GM12872 (cell line): ENCODE measurements at regions not wholly inside any gene's neighbourhood (a gene's known extent, or its start where the extent isn't known, plus 50 kb on each side); places are given as distances from the start of the nearest gene placed in this dataset.

Source experiments
- CTCF ChIP-seq: IDR thresholded peaks from 3 replicates; pipeline ENCODE4 v1.5.1; 2011; ENCODE audit warnings: low read depth, mild to moderate bottlenecking, low read length, moderate library complexity; ENCODE audit not compliant: insufficient read depth

- TF ChIP-seq CTCF, result no peak
Observed at GRCh38 chr3:148307443-148307843, 390.3 kb upstream of the AGTR1 start.

- peak; percentile 71 for TF ChIP-seq CTCF
Observed at GRCh38 chr3:148309390-148310035, 388.2 kb upstream of the AGTR1 start.

- TF ChIP-seq CTCF, result no peak
Observed at GRCh38 chr3:148315756-148316155, 381.9 kb upstream of the AGTR1 start.

GRCh38 chr3:148318240-148318639 is 379.5 kb upstream of the AGTR1 start:
- no peak for TF ChIP-seq CTCF

- no peak for TF ChIP-seq CTCF
Observed at GRCh38 chr3:148319161-148319915, 378.4 kb upstream of the AGTR1 start.

- no peak for TF ChIP-seq CTCF
Observed at GRCh38 chr3:148319960-148320359, 377.7 kb upstream of the AGTR1 start.

GRCh38 chr3:148329481-148330235 is 368.0 kb upstream of the AGTR1 start:
- no peak for TF ChIP-seq CTCF
